ENCODE measurements at regions not wholly inside any gene's neighbourhood (a gene's known extent, or its start where the extent isn't known, plus 50 kb on each side); places are given as distances from the start of the nearest gene placed in this dataset.

- DNase-seq (ENCODE audit: low read depth) = no peak
Measured at GRCh38 chrX:16222151-16222550, 54.9 kb downstream of the MAGEB17 start.

DNA sequence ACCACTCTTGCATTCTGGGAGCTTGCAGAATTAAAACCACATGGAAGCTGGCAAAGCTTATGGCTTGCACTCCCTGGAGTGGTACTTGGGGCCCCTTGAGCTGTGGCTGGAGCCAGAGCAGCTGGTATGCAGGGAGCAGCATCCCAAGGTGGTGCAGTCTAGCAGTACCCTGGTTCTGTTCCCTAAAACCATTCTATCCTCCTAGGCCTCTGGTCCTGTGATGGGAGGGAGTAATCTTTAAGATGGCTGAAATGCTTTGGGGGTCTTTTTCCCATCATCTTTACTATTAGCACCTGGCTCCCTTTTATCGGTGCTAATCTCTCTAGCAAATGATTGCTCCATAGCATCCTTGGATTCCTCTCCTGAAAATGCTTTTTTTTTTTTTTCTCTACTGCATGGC is 56.1 kb downstream of the MAGEB17 start:
- DNase-seq (ENCODE audit: low read depth) = no peak

- DNase-seq (ENCODE audit: low read depth) = no peak
Measured at GRCh38 chrX:16239211-16239610, 71.9 kb downstream of the MAGEB17 start.

DNA sequence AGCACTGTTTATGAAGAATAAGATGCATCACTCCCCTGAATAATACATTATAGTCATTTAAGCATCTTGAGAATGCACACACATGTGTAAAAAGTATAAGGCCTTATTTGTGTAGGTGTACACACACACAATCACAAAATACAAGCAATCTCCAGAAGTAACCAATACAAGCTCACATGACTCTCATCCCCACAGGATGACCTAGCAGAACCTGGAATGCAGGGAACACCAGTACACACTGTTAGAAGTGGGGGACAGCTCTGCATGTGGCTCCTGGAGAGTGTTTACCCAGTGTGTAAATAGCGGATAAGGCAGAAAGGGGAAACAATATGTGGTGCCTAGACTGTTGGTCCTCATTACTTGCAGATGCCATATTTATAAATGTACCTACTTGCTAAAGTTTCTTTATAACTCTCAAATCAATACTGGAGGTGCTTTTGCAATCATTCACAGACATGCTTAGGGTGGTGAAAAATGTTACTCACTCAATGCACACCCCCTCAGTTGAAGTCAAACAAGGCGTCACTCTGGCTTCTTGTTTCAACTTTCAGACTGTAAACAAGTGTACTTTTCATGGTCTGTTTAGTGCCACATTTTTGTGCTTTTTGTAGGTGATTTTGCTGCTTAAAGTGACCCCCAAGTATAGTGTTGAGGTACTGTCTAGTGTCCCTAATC is 73.1 kb downstream of the MAGEB17 start:
- DNase-seq (ENCODE audit: low read depth) = no peak

DNA sequence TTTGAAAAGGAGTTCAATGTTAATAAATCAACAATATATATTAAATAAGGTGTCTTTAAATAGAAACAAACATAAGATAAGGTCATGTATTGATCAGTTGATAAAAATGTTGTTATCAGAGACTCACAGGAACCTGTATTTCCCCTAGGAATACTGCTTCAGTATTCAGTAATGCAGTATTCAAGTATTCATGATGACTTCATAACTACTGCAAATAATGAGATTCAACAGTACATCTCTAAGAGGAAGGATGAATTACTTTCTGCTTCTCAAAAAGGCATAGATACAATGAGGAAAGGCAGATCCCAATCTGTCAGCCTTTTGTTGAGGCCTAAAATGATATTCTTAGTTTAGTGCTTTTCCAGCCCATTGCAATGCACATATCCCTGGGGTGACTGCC is 73.7 kb downstream of the MAGEB17 start:
- DNase-seq (ENCODE audit: low read depth) = no peak

GRCh38 chrX:16250296-16250695 is 83.0 kb downstream of the MAGEB17 start:
- no peak for DNase-seq (ENCODE audit: low read depth)

- no peak for DNase-seq (ENCODE audit: low read depth)
Measured at GRCh38 chrX:16251782-16252181, 84.5 kb downstream of the MAGEB17 start.

DNA sequence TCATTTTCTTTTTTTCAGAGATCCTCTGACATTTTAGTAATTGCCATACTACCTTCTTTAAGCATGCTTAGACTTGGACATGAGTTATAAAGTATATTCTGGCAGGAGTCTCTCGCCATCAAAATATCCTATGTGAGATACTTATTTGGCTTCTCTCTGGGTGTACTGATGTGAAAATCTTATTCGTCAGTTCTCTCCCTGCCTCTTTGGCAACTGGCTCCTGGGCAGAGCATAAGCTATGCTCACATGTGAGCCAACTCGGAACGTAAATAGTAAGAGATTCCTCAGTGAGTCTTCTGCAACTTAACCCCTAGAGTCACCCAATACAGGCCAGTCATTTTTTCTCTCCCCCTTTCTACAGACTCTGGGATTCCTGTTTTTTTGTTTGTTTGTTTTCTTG is 91.6 kb downstream of the MAGEB17 start:
- no peak for DNase-seq (ENCODE audit: low read depth)

DNA sequence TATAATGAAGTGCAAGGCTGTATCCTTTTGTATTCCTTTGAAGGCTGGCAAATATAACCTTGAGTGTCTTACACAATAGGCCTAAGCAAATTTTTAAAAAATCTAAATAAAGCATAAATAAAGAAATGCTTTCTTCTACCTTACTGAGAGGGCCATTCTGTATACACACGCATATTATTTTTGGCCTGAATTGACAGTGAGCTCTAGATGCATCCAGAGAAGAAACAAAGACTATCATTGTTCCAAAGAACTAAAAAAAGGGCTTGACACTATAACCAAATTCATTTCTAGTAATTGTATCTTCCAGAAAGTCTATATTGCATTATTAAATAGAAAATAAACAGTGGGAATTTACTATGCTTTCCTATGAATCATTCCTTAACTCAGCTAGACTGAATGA is 100.2 kb downstream of the MAGEB17 start:
- no peak for DNase-seq (ENCODE audit: low read depth)

GRCh38 chrX:16268206-16268605 is 100.9 kb downstream of the MAGEB17 start:
- DNase-seq (ENCODE audit: low read depth) = no peak

GRCh38 chrX:16278927-16279326 is 111.6 kb downstream of the MAGEB17 start:
- no peak for DNase-seq (ENCODE audit: low read depth)

- DNase-seq (ENCODE audit: low read depth) = no peak
Measured at GRCh38 chrX:16282209-16282608, 114.9 kb downstream of the MAGEB17 start.

GRCh38 chrX:16284842-16285241 is 117.6 kb downstream of the MAGEB17 start:
- DNase-seq (ENCODE audit: low read depth) = no peak

DNA sequence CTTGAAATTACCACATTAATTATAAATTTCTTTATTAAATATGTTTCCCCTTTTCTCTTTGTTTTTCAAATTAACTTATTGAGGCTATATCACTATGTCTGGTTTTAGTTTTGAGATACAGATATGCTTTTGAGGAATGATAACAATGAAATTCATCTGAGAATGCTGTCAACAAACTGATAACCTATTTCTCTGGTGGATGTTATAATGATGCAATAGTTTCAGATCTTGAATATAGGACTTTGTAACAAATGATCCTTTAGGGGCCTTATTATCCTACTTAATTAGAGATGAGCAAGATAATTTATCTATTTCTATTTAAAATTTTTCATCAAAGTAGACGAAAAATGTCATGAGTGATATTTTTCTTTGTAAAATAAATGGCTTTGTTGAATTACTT is 123.7 kb downstream of the MAGEB17 start:
- no peak for DNase-seq (ENCODE audit: low read depth)

GRCh38 chrX:16300831-16301230 is 133.6 kb downstream of the MAGEB17 start:
- DNase-seq (ENCODE audit: low read depth) = no peak

DNA sequence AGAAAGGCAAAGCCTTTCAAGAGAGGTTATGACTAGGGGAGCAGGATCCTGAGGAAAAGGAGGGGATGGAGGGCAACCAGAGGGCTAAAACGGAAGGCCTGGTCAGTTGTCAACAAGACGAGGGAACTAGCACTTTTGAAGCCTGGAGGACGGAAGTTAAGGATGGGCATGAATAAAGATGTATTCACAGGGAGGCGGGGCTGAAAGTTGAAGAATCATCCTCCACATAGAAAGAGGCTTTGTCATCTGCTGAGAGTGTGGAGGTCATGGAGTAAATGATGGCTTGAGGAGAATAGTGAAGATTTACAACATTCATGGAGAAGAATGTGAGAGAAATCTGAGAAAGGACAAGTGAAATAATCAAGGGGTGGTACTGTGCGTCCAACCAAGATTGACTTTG is 137.5 kb downstream of the MAGEB17 start:
- no peak for DNase-seq (ENCODE audit: low read depth)

DNA sequence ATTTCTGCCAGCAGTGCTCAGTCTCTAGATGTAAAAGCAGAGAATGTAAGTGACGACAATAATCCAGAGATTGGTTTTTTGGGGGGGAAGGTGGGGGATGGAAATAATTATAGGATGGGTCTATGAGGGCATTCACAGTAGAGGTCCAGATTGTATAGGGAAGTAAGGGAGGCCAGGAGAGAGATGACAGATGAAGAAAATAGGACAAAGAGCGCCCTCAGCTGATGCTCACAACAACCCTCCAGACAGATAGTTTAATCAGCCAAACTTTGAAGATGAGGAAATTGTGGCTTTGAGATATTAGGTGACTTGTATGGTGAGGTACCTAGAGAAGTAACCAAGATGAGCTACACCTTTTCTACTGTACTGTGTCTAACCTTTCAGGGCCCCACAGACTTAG is 137.9 kb downstream of the MAGEB17 start:
- no peak for DNase-seq (ENCODE audit: low read depth)

- DNase-seq (ENCODE audit: low read depth) = no peak
Measured at GRCh38 chrX:16307950-16308349, 140.7 kb downstream of the MAGEB17 start.

GRCh38 chrX:16308773-16309172 is 141.5 kb downstream of the MAGEB17 start:
- no peak for DNase-seq (ENCODE audit: low read depth)

DNA sequence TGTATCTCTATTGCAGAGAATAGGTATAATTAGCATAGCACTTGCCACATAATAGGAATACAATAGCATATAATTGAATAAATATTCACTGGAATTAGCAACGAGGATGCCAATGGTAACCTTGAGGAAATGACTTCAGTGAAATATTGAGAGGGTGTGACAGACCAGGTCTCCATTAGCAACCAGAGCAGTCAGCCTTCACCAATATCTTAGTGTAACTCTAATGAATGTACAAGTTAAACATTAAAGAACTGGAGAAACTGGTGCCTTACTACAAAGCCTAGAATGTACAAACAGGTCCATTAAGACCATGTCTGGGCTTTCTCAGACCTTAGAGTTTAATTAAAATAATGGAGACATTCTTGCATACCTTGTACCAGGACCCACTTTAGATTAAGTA is 143.0 kb downstream of the MAGEB17 start:
- no peak for DNase-seq (ENCODE audit: low read depth)

DNA sequence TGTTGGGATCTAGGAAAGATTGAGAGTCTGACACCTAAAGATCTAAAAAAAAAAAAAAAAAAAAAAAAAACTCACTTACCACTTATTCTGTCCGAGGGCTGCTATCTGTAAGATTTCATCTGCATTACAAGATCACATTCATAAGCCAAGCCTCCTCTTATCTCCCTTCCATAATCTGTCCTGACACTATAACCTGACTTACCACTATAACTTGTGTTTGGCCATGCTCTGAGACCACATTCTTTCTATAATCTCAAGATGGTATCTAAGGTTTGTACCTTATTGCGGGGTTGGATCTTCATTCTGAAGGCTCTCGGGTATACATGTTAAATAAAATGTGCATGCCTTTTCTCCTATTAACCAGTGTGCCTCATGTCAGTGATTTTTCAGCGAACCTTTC is 144.4 kb downstream of the MAGEB17 start:
- no peak for DNase-seq (ENCODE audit: low read depth)

DNA sequence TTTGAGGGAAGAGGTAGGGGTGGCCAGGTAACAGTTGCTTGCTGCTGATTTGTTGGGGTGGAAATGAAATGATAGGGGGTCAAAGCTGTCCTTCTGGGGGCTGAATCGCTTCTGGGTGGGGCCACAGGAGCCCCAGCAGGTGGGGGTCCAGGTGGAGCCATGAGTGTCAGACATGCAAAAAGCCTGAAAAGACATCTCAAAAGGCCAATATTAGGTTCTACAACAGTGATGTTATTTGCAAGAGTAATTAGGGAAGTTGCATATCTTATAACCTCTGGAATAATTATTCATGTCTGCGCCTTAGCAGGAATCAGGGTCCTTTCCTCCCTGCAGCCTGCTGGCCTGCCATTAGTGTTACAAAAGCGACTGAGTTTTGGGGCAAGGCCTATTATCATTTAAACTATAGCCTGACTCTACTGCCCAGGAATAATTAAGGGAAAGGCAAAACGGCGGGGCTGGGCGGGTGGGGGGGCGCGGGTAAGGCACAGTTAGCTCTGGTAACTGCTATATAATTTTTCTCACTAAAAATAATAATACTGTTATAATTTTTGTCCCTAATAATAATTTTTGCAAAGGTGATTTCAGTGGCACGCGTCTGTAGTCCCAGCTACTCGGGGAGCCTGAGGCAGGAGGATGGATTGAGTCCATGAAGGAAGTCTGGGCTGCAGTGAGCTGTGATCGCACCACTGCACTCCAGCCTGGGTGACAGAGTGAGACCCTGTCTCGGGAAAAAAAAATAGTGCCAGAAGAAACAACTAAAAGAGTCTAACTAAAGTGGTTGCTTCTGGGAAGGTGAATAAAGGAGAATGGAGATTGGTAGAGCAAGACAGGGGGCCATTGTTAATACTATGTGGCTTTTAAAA is 145.7 kb downstream of the MAGEB17 start:
- DNase-seq (ENCODE audit: low read depth) = no peak

- DNase-seq (ENCODE audit: low read depth) = no peak
Measured at GRCh38 chrX:16316331-16316730, 149.1 kb downstream of the MAGEB17 start.

DNA sequence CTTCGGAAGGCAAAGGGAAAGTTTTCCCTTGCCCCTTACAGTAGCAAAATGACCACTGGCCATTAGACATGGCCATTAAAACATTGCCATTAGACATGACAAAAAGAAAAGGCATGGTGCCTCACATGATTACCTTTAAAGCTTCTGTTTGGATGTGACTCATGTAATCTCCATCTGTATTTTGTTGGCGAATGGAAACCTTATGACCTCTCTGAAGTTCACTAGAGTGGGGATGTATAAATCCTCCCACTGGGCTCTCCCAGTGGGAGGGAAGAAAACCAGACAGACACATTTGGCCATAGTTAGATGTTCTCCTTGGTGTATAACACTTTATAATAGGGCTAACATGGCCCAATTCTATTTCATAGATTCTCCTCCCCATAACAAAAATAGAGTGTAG is 152.6 kb downstream of the MAGEB17 start:
- no peak for DNase-seq (ENCODE audit: low read depth)

All from stimulated activated CD8-positive, alpha-beta memory T cell treated with anti-CD3 and anti-CD28 coated beads, Interleukin-12 subunit alpha, Interleukin-12 subunit beta, amount 100 ng/mL, for 1 hour (primary cell).